ENCODE measurements at regions not wholly inside any gene's neighbourhood (a gene's known extent, or its start where the extent isn't known, plus 50 kb on each side); places are given as distances from the start of the nearest gene placed in this dataset.

- peak; percentile 19 for DNase-seq
Measured at GRCh38 chr3:193780810-193781478, 187.9 kb downstream of the OPA1 start.

- no peak for DNase-seq
Measured at GRCh38 chr3:193782276-193782647, 189.3 kb downstream of the OPA1 start.

GRCh38 chr3:193782747-193783146 lies 189.7 kb downstream of the OPA1 start:
- no peak for DNase-seq

- DNase-seq, result no peak
Measured at GRCh38 chr3:193783166-193783896, 190.3 kb downstream of the OPA1 start.

- no peak for DNase-seq
Measured at GRCh38 chr3:193784822-193785221, 191.8 kb downstream of the OPA1 start.

GRCh38 chr3:193787496-193787870 lies 194.5 kb downstream of the OPA1 start:
- no peak for DNase-seq

- peak; percentile 14 for DNase-seq
Measured at GRCh38 chr3:193788189-193788991, 195.4 kb downstream of the OPA1 start.

GRCh38 chr3:193789455-193789854 lies 196.4 kb downstream of the OPA1 start:
- DNase-seq, result no peak

GRCh38 chr3:193790086-193790990 lies 197.3 kb downstream of the OPA1 start:
- DNase-seq, result no peak

- no peak for DNase-seq
Measured at GRCh38 chr3:193791041-193792032, 198.3 kb downstream of the OPA1 start.

GRCh38 chr3:193793123-193793522 lies 200.1 kb downstream of the OPA1 start:
- DNase-seq, result no peak

GRCh38 chr3:193794002-193794881 lies 201.2 kb downstream of the OPA1 start:
- no peak for DNase-seq

- DNase-seq, result no peak
Measured at GRCh38 chr3:193795062-193795690, 202.2 kb downstream of the OPA1 start.

- no peak for DNase-seq
Measured at GRCh38 chr3:193796089-193796488, 203.1 kb downstream of the OPA1 start.

- no peak for DNase-seq
Measured at GRCh38 chr3:193797566-193797965, 204.6 kb downstream of the OPA1 start.

GRCh38 chr3:193798051-193798450 lies 205.0 kb downstream of the OPA1 start:
- no peak for DNase-seq

- no peak for DNase-seq
Measured at GRCh38 chr3:193800138-193801043, 207.4 kb downstream of the OPA1 start.

- no peak for DNase-seq
Measured at GRCh38 chr3:193801097-193801496, 208.1 kb downstream of the OPA1 start.

GRCh38 chr3:193803288-193803687 lies 210.3 kb downstream of the OPA1 start:
- DNase-seq, result no peak

Measured in CD4-positive, alpha-beta T cell treated with Interleukin-17A for 1 hour (primary cell).